Ecto neural progenitor cell (in vitro differentiated cells): ENCODE measurements at regions not wholly inside any gene's neighbourhood (a gene's known extent, or its start where the extent isn't known, plus 50 kb on each side); places are given as distances from the start of the nearest gene placed in this dataset.
A peak's percentile ranks its signal among the peaks of the same experiment; 100 is the strongest.

Source experiments
- DNase-seq: peaks from one replicate; pipeline ENCODE4 v3.0.0-alpha.2; 2018; ENCODE audit warnings: low spot score

DNA sequence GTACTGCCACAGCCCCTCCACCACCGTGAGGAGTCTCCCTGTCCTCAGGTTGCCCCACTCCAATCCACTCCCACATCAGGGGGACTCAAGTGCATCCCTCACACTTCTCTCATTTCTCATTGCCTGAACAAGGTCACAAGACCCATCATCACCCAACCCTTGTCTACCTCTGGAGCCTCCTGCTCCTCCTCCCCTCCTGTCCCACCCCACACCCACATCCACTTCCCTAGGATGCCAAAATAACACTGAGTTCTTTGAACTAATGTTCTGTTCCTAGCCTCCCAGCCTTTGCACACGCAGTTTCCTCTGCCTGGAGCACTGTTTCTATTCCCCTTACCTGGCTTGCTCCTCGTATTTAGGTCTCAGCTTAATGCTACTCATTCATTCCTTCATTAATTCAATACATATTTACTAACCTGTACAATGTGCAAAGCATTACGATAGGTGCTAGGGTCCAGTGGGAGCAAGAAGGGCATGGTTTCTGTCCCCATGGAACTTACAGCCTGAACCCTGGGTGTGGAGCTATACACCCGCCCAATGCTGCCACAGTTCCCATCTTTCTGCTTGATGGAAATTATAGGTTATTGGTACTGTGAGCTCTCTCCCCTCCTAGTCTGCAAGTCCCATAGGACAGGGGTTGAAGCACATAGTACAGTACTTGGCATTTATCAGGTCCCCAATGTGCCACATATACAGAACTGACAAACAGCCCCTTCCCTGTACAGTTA, 96.1 kb upstream of the GRIK3 start:
- no peak for DNase-seq

DNA sequence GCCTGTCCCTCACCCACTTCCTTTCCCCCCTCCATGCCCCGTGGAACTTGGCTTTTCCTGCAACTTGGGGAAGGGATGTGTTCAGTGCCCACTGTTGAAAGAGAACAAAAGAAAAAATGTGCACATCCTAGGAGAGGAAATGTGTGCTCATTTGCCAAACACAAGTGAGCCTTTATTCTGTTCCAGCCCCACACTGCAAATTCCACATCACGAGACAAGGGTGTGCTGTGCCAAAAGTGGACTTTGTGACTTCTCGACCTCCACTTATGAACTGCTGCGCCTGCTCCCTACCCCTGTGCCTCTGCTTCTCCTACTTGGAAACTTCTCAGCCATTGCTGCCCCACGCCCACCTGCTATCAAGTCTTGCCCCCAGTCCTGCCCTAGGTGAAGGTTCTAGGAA, 97.0 kb upstream of the GRIK3 start:
- no peak for DNase-seq

DNA sequence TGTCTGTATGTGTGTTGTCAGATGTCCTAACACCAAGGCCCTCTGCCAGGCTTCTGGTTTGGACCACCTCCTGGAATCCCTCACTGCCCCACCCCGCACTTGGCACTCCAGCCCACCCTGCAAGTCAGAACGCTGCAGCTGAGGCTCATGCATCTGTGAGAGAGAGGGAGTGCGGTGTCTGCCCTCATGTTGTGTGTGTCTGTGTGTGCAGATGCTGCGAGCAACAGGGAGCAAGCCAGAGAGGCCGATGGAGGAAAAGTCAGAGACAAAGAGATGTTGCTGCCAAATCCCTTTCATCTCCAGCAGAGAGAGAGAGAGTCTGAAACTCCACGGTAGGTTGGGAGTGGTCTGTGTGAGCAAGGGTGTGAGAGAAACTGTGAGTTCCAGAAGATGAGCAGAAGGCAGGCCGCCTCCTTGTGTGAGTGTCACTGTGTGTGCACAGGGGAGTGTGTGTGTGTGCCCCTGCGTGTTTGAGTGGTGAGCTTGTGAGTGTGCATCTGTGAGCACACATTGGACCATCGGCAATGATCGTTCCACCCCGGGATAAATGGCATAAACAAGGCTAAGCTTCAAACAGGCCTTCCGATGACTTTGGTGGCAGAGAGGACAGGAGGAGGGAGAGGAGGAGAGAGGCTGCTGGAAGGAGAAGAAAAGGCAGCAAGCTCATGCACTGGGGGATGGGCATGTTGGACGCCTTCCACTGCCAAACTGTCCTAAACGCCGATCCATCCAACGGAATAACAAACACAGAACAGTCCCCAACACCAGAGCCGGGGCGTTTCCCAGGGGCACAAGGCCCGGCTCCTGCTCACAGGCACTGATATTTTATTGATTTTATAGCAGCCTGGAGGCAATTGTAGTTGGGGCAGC, 99.2 kb upstream of the GRIK3 start:
- DNase-seq, result no peak

DNA sequence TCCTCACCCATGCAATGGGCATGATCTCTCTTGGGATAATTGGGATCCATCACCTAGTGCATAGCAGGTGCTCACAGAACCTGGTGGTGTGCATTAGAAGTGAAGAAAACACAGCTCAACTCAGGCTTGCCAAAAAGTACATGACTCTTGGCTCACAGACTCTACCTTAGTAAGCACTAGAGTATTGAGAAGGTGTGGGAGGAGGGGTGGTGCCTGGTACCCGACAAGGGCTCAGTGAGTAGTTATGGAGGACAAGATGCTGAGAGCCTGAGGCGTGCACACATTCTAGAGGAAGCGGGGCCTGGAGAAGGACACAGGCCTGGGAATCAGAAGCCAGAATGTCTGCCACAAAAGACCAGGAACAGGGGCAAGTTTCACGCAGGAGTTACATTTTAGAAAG, 100.3 kb upstream of the GRIK3 start:
- no peak for DNase-seq

DNA sequence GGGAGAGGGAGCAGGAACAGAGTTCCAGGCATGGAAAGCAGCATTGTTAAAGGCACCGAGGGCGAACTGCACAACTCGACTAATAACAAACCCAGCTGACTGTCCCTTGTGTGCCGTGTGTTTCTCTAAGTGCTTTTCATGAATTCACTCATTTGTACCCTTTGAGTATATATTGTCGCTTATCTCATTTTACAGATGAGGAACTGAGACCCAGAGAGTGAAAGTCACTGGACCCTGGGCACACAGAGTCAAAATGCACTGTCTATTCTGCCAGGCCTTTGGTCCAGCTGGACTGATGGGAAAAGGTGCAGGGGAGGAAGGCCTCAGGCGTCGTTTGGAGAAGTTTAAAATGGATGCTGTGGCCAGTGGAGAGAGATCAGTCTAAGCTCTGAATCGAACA, 100.7 kb upstream of the GRIK3 start:
- DNase-seq, result no peak

DNA sequence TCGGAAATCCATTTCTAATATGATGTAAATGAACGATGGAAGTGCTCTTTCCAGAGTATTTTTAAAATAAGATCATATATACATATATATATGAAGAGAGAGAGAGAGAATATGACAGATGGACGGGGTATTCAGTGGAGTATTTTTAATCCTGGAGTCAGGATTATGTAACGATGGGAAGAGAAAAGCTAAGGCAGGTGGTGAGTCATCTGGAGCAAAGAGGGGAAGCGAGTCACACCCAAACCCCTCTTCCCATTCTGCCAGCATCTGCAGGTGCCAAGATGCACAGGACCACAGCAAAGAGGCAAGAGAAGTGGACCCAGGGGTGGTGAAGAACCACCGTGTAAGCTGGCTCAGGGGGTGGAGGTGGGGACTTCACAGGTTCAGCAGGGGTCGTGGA, 102.7 kb upstream of the GRIK3 start:
- no peak for DNase-seq

DNA sequence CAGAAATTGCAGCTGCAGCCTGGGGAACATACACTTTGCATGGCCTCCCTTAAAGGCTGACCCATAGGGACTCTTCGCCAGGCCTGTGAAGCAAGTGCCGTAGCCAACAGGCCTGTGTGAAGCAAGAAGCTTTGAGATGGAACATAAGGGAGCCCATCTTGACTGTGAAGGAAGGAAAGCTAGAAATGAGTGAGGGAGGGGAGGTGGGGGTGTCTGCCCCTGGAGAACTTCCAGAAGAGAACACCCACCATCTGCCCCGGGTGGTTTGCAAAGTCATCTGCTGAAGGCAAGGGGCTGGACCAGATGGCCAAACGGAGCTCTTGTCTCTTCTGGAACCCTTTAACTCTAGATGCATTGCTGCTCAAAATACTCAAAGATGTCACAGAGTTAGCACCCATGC, 103.3 kb upstream of the GRIK3 start:
- DNase-seq, result no peak

DNA sequence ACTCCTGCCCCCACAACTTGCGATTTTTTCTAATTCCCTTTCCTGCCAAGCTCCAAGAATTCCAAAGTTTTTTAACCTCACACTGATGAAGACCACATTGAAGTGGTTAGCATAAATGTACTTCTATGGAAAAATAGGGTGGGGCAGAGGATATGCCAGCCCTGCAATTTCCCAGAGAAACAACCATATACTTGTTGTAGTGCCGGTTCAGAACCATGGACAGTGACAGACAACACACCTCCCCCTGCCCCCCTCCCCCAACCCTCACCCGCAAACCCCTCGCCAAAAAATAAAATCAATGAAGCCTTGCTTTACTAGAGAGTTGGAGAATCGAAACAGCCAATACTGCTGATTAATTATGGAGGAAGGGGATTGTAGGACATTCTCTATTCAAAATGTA, 109.5 kb upstream of the GRIK3 start:
- peak; percentile 44 for DNase-seq

DNA sequence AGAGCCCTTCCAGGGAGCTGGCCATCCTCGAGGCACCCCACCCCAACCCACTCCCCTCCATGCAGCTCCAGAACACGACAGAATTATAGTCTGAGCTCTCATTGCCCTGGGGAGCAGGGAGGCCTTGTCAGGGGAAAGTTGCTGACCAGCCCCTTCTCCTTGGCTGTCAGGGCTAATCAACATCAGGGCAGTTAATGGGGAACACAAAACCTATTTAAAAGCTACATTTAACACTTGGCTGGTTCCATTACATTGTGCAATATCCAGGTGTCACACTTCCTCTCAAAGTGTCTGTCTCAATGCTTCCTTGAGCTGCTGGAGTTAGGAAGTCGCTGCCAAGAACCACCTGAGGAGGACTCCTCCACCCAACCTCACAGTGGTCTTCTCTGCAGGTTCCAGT, 111.8 kb upstream of the GRIK3 start:
- DNase-seq, result peak; percentile 27

DNA sequence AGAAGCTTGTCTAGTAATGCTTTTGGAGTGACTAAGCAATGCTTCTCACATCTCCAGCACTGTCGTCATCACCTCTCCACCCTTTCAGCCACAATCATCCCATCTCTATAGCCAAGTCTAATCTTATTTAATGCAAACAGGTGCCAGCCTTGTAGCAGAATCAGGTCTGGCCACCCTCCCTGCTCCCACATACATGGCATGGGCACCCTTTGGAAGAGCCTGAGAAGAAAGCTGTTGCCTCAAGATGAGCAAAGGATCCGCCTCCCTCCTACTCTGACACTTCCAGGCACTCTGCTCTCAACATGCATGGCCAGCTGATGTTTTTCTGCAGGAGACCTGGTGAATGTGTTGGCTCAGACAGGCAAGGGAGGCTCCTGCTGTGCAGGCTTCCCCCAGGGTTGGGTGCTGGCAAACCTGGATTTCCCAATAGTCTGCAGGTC, 113.1 kb upstream of the GRIK3 start:
- peak; percentile 27 for DNase-seq

DNA sequence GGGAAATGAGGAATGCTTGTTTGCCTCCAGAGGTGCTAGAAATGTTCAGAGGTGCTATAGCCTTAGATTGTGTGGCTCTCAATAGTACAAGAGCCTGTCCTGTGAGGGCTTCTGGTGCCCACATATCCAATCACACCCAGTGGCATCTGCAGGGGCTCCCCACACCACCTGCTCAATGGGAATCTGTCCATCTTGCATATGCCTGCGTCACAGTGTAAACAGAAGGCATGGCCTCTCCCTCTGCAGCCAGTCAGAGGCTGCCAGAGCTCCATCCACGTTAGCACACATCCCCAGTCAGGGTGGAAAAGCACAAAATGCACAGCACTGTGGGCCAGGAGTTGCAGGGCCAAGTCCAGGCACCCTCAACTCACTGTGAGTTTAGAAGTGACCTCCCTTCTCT, 113.6 kb upstream of the GRIK3 start:
- peak; percentile 17 for DNase-seq

DNA sequence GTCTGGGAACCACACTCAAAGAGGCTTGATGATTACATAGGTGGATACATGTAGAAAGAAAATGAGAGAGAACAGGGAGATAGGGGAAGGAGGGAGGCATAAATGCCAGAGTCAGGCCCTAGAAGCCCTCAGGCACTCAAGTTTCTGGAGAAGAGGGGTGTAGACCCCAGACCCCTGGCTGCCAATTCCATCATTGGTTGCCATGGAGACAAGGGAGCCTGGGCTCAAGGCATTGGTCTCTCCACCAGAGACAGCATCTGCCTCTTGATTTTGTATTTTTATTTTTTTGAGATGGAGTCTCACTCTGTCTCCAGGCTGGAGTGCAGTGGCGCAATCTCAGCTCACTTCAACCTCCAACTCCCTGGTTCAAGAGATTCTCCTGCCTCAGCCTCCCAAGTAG, 114.3 kb upstream of the GRIK3 start:
- DNase-seq, result peak; percentile 39

DNA sequence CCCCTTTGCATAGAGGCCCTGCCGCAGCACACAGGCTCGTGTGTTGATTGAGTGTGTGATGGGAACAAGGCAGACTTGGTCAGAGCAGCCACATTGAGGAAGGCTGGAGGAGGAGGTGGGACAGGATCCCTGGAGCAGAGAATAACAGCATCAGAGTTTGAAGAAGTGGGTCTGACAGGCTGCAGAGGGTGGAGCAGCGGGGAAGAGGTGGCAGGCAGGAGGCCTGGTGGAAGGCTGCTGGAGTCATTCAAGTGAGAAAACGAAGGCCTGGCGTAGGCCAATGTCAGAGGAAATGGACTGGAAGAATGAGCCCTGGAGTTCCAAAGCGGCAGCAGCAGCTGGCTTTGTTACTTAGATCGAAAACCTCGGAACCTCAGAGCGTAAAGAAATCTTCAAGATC, 115.0 kb upstream of the GRIK3 start:
- peak; percentile 42 for DNase-seq

DNA sequence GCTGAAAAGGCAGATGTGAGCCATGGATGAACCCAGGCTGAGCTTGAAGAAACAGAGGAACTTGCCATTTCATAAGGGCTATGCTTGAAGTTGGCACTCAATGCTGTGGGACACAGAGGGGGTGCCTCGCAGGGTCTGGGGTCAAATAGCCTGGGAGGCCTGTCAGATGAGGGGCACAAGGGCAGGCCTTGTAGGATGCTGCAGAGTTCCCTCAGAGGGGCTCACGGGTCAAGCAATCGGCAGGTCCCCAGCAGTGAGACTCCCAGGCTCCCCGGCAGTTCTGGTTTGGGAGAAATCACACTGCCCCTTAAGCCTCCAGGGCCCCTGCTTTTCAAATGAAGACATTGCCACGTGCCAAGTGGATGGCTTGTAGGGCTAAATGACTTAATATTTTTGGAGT, 116.7 kb upstream of the GRIK3 start:
- DNase-seq, result peak; percentile 28

DNA sequence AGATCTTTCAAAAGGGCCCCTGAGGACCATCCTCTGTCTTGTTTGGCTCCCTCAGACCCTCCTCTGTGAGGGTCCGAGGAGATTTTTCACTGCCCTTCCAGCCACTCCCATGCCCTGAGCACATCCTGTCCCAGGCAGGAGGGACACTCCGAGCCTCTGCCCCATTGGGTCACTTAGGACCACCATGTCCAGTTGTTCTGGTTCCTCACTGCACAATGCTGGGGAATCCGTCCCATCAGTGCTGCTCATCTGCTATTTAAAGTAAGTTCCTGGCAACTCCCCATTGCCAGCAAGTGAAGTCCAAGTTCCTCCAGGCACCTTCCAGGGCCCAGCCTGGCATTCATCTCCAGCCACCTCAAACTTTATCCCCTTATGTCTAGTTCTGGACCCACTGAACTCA, 117.5 kb upstream of the GRIK3 start:
- peak; percentile 21 for DNase-seq

DNA sequence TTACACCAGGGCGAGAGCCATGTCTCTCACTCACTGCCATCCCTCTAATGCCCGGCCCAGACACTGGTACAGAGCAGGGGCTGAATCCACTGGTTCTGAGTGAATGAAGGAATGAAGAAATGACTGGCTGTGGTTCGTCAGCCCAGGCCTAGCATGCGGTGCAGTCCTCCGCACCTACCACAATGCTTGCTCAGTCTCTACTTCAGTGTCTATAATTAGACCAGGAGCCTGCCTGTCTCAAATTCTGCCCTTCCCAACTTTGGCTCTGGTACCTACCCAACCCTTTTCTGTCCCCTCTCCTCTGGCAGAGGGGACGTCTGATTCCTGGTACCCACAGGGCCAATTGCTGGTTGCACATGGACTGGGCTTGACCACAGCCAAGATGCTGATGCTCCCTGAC, 118.2 kb upstream of the GRIK3 start:
- DNase-seq, result peak; percentile 21

DNA sequence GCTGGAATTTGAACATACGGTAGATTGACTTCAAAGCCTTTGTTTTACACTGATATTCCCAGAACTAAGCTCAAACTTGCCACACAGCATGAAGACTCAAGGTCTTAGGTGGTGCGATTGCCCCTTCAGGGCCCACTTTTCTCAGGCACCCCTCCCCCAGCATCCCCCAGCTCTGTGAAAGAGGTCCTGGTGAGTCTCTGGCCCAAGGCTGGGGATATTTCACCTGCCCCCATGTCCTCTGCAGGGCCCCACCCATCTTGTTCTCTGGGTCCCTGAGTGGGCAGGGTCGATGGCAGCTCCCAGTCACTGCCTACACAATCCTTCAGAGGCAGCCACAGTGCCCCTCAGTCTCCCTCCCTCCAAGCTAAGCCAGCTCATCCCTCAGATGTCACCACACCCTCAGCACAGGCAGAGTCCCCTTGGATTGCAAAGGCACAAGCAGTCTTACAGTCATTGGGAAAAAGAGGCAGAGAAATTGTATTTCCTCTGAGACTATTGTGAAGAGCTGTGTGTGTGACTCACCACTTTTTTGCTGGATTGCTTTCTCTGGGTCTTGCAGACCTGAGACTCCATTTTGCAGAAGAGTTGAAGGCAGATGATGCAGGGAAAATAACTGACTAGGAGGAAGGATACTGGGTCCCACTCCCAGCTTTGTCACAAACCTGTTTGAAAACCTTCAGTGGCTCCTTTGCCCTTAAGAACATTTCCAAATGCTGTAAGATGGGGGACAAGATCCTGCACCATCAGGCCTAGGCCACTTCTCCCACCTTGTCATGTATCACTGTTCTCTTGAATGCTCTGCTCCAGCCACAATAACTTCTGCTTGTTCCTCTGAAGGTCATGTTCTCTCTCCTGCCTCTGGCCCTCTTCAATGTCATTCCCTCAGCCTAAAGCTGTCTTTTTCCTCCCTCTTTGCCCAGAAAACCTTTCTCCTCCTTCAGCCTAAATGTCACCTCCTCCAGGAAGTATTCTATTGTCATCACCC, 119.1 kb upstream of the GRIK3 start:
- DNase-seq, result peak; percentile 37

DNA sequence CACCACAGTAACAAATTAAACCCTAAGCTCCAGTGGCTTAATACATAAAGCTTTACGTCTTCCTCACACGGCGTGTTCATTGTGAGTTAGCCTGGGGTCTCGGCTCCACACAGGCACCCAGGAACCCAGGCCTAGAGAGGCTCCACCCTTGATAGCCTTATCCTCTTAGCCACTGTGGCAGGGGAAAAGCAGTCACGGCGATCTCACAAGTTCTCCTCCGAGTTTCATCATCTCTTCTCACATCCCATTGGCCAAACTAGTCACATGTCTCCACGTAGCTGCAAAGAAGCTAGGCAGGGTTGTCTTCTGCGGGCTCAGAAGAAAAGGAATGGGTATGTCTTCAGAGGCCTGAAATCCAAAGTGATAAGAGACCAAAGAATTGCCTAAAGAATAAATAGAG, 122.3 kb upstream of the GRIK3 start:
- DNase-seq, result peak; percentile 12

DNA sequence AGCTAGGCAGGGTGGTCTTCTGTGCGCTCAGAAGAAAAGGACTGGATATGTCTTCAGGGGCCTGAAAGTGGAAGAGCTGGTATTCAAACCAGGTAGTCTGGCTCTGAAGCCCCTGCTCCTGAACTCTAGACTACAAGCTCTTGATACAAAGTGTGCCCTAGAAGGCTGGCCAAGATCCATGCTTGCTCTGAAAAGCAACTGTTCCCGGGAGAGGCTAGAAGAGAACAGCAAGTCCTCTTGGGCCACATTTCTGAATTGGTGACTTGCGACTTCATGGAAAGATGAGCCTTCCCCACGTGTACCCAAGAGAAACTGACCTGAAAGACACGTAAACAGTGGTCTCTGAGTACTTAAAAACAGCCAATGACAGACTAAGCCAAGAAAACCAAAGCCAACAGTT, 123.3 kb upstream of the GRIK3 start:
- no peak for DNase-seq

DNA sequence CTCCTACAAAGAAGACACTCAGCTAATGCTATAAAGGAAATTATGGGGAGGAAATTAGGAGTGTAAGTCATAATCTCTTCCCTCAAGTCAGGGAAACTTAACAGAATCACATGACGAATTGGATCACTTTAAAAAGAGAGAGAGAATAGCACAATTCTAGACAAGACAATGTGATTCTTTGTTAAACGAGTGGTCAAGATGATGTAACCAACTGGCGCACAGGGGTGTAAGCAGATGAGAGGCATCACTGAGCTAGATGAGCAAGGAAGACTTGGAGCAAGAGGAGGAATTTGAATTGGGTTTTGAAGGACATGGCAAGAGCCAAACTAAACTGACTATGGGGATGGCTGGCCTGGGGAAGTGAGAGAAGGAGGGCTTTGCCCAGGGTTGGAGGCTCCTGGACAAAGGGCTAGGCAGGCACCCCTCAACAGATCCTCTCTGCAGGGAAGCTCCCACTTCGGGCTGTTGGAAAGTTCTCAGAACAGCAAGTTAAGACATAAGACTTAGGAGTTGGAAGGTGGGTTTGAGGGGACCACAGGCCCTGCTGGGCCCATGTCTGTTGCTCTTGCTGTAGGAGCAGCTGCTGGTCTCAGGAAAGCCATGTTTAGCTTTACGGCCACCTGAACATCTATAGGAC, 123.9 kb upstream of the GRIK3 start:
- no peak for DNase-seq

DNA sequence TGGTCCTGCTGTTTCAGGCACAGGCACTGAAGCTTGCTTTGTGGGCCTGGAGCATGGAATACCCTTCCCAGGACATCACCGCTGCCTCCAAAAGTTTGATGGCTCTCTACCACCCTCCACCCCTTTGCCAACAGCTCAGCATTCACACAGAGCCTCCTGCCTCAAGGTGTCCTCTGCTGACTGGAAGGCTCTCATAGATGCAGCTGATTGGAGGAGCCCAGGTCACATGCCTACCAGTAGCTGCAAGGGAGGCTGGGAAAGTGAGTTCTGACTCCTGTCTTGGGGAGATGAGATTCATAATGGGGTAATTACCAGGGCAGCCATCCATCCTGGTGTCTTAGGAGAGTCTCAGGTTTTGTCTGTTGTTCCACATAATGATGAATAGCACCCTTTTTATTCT, 124.8 kb upstream of the GRIK3 start:
- DNase-seq, result peak; percentile 22

DNA sequence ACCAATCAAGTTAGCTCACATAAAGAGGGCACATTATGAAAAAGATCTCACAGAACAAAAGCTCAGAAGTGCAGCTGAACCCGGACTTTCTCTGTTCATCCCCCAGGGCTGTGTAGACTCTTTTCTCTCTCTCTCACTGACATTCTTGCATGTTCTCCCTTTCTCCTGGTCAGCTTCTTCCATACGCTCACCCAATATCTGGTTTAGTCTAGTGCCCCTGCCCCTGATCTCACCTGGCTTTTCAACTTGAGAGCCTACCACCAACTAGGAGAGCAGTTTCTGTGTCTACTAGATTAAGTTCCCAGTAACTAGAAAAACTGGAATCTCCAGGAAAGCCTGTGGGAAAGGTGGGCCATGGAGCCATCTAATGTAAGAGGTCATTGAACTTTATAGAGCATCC, 126.9 kb upstream of the GRIK3 start:
- no peak for DNase-seq
